ENCODE measurements at regions not wholly inside any gene's neighbourhood (a gene's known extent, or its start where the extent isn't known, plus 50 kb on each side); places are given as distances from the start of the nearest gene placed in this dataset.
"Not testable (repeated sequence)": the region's sequence is repeated elsewhere in the genome, so short reads cannot be mapped to it uniquely, and the experiment has no call there.

- H3K9ac ChIP-seq (ENCODE audit: insufficient read depth, low read depth, low read length), result no peak overlapping the region
- FAIRE-seq (no peak), DNase-seq (ENCODE audit: low spot score) (no peak), ATAC-seq (peak; percentile 70)
- no peak for TF ChIP-seq TRIM24 (CRISPR knock-in tag; IDR thresholded peaks at IDR 0.05)
- TF ChIP-seq ZNF496 (CRISPR knock-in tag; IDR thresholded peaks at IDR 0.05; ENCODE audit: insufficient replicate concordance), result no peak
- no peak for TF ChIP-seq TFDP1 (CRISPR knock-in tag; IDR thresholded peaks at IDR 0.05; ENCODE audit: borderline replicate concordance)
- TF ChIP-seq NPAS2 (CRISPR knock-in tag; IDR thresholded peaks at IDR 0.05; ENCODE audit: borderline replicate concordance), result no peak
- TF ChIP-seq FUBP1 (CRISPR knock-in tag; IDR thresholded peaks at IDR 0.05; ENCODE audit: borderline replicate concordance), result no peak
- no peak for TF ChIP-seq ZNF776 (CRISPR knock-in tag; IDR thresholded peaks at IDR 0.05)
- no peak for TF ChIP-seq CHD2 (IDR thresholded peaks at IDR 0.05; ENCODE audit: low read depth, low read length)
- TF ChIP-seq REL (CRISPR knock-in tag; conservative IDR thresholded peaks at IDR 0.05), result no peak
- TF ChIP-seq ZBTB4 (CRISPR knock-in tag; IDR thresholded peaks at IDR 0.05; ENCODE audit: borderline replicate concordance), result no peak
- TF ChIP-seq, protein P1, sequence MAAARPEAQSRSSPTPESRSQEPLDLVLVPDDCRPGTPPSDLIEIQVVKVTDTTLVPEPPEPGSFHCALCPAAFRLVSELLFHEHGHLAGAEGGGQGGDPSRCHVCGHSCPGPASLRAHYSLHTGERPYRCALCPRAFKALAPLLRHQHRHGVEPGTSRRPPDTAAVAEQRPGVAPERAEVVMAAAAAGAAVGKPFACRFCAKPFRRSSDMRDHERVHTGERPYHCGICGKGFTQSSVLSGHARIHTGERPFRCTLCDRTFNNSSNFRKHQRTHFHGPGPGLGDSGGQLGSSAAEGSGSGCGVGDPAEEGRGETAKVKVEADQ (CRISPR knock-in tag; IDR thresholded peaks at IDR 0.05; ENCODE audit: borderline replicate concordance), result no peak
- TF ChIP-seq ZNF672 (CRISPR knock-in tag; IDR thresholded peaks at IDR 0.05), result no peak
- TF ChIP-seq ZNF205 (CRISPR knock-in tag; IDR thresholded peaks at IDR 0.05), result no peak
- no peak for TF ChIP-seq ZSCAN20 (CRISPR knock-in tag; IDR thresholded peaks at IDR 0.05; ENCODE audit: borderline replicate concordance)
- 10% methylated on average over 2 of the region's 2 CpGs for WGBS (ENCODE audit: low lambda C conversion rate)
- no peaks in the 10 kb centered on the region for H4K20me1 ChIP-seq (ENCODE audit: insufficient read depth, low read length)
- ChIA-PET CTCF (ENCODE audit: low intra/inter-chr PET ratio, low total read pairs) (no interaction called here), POLR2A (no interaction called here)
- BruUV-seq (replicated peaks), result no TSS peak
- peaks cover 24% of the 10 kb centered on the region for H3K9me3 ChIP-seq (ENCODE audit: low read length)
- no peaks in the 10 kb centered on the region for H3K36me3 ChIP-seq (replicated peaks in 1 of 2; ENCODE audit: control insufficient read depth in 1 of 2, insufficient read depth in 2 of 2, low read length in 2 of 2)
- no peak overlapping the region for H3K4me3 ChIP-seq (replicated peaks in 1 of 3; ENCODE audit: insufficient read depth in 1 of 3, low read depth in 2 of 3, low read length in 3 of 3)
- intact Hi-C loops (cut with micrococcal nuclease; ENCODE audit: unreplicated experiment) (no loop called here), in situ Hi-C loops (cut with HindIII; ENCODE audit: extremely low pct_ligation_motif_present, low pct_unique_long_range_greater_than_20kb) (no loop called here)
- no peak overlapping the region for H3K27ac ChIP-seq (ENCODE audit: extremely low read length, insufficient read depth, low read length)
- no peaks in the 10 kb centered on the region for H3K79me2 ChIP-seq (ENCODE audit: insufficient read depth, low read length)
- no peaks in the 10 kb centered on the region for H3K4me1 ChIP-seq (ENCODE audit: insufficient read depth, low read length)
- no peak overlapping the region for H3K4me2 ChIP-seq (ENCODE audit: low read depth, low read length)
- H2AFZ ChIP-seq (ENCODE audit: low read length), result no peak overlapping the region
- H3K27me3 ChIP-seq (ENCODE audit: control insufficient read depth in 1 of 2, insufficient read depth in 2 of 2, low read length in 2 of 2), result no peaks in the 10 kb centered on the region
These were observed 151.4 kb upstream of the SSTR1 start for GRCh38 chr14:38056270-38056669.

GRCh38 chr14:38062223-38062622 is 145.5 kb upstream of the SSTR1 start:
- CTCF ChIA-PET (ENCODE audit: low intra/inter-chr PET ratio, low total read pairs), result not testable (repeated sequence)
- H3K9me3 ChIP-seq (ENCODE audit: low read length), result peaks cover 39% of the 10 kb centered on the region
- 47% methylated on average over 2 of the region's 2 CpGs for WGBS (ENCODE audit: low lambda C conversion rate)

More at GRCh38 chr14:38062223-38062622, 145.5 kb upstream of the SSTR1 start:
- DNase-seq (ENCODE audit: low spot score); H3K36me3 ChIP-seq (replicated peaks in 1 of 2; ENCODE audit: control insufficient read depth in 1 of 2, insufficient read depth in 2 of 2, low read length in 2 of 2); in situ Hi-C loops (cut with HindIII; ENCODE audit: extremely low pct_ligation_motif_present, low pct_unique_long_range_greater_than_20kb); intact Hi-C loops (cut with micrococcal nuclease; ENCODE audit: unreplicated experiment); H3K9ac ChIP-seq (ENCODE audit: insufficient read depth, low read depth, low read length); H2AFZ ChIP-seq (ENCODE audit: low read length); H3K79me2 ChIP-seq (ENCODE audit: insufficient read depth, low read length); H3K4me2 ChIP-seq (ENCODE audit: low read depth, low read length); H3K27me3 ChIP-seq (ENCODE audit: control insufficient read depth in 1 of 2, insufficient read depth in 2 of 2, low read length in 2 of 2); POLR2A ChIA-PET; ATAC-seq; H3K4me1 ChIP-seq (ENCODE audit: insufficient read depth, low read length); BruUV-seq (replicated peaks); H3K27ac ChIP-seq (ENCODE audit: extremely low read length, insufficient read depth, low read length); FAIRE-seq; H3K4me3 ChIP-seq (replicated peaks in 1 of 3; ENCODE audit: insufficient read depth in 1 of 3, low read depth in 2 of 3, low read length in 3 of 3); H4K20me1 ChIP-seq (ENCODE audit: insufficient read depth, low read length): not testable (repeated sequence)
